Fibroblast of the conjunctiva (primary cell): ENCODE measurements at regions not wholly inside any gene's neighbourhood (a gene's known extent, or its start where the extent isn't known, plus 50 kb on each side); places are given as distances from the start of the nearest gene placed in this dataset.

Experiments
- DNase-seq: peaks from one replicate; pipeline ENCODE4 v3.0.0-alpha.2; 2010; ENCODE audit warnings: low read depth

GRCh38 chr5:10073441-10074104, 176.1 kb downstream of the ATPSCKMT start:
- DNase-seq = no peak

- no peak for DNase-seq
These were observed 179.9 kb downstream of the ATPSCKMT start for GRCh38 chr5:10069637-10070313.

GRCh38 chr5:10065428-10066000, 184.2 kb downstream of the ATPSCKMT start:
- no peak for DNase-seq

- DNase-seq = no peak
These were observed 185.0 kb downstream of the ATPSCKMT start for GRCh38 chr5:10064546-10065195.

- no peak for DNase-seq
These were observed 185.7 kb downstream of the ATPSCKMT start for GRCh38 chr5:10063997-10064396.

DNA sequence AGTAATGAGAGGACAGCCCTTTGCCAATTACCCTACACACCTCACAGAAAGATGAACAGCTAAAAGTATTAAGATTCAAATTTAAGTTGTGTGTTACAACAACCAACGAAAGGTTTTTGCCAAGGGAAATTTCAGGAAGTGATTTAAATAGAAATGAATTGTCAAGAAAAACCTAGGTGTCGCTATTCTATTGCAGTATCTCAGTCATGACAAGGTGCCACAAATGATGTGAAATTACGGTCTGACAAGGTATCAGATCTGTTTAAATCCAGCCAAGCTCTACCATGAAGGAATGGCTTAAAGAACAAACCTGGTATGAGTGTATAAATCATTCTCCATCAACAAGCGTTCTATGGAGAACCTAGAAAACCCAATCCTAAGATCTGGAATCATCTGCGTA, 189.7 kb downstream of the ATPSCKMT start:
- no peak for DNase-seq

- no peak for DNase-seq
These were observed 190.1 kb downstream of the ATPSCKMT start for GRCh38 chr5:10059556-10059955.

GRCh38 chr5:10057356-10057755, 192.3 kb downstream of the ATPSCKMT start:
- no peak for DNase-seq

GRCh38 chr5:10056228-10056760, 193.4 kb downstream of the ATPSCKMT start:
- DNase-seq = no peak

- no peak for DNase-seq
These were observed 199.7 kb downstream of the ATPSCKMT start for GRCh38 chr5:10049858-10050455.

- DNase-seq = no peak
These were observed 203.0 kb downstream of the ATPSCKMT start for GRCh38 chr5:10046676-10047075.

GRCh38 chr5:10045376-10045775, 204.3 kb downstream of the ATPSCKMT start:
- DNase-seq = no peak

DNA sequence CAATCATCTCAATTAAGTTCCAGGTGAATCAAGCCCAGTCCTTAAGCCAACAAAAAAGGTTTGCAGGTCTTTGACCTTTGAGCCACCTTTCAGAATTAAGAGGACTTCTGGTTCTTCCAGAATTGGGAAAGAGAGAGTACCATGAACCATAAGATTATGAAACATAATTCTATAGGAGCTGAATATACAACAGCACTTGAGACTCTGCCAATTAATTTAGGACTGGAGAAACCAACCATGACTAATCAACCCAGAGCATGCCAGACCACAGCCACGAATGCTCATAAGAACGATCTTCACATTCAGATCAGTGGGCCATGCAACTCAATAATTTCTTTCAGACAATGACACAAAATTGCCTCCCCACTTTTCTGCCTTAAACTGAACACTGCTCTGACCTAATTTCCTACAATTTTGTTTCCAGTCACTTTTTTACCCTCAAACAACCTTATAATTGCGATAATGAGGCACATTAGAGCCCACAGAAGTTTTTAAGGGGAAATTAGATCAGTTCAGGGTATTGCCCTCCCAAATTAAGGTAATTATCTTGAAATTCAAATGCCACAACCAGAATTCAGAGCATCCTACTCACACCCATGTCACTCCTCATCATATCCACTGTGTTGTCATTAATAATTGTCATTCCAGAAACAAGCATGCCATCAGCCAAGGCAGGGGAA, 213.4 kb downstream of the ATPSCKMT start:
- DNase-seq = peak; percentile 6

DNA sequence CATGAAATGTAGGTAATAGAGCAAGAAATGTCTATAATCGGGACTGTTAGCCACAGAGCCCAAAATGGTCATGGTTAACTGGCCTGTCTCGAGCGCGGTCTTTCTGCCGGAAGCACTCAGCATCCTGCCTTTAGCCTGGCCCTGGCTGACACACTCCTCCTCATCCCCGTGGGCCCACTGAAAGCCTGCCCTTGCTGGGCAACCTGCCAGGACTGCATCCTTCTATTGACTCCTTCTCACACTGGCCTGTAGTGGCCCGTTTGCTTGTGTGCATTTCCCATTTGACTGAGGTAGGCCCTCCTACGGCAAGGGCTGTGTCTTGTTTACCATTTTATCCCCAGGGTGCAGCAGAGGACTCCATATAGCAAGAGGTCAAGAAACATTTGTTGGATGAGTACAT, 215.7 kb downstream of the ATPSCKMT start:
- no peak for DNase-seq

DNA sequence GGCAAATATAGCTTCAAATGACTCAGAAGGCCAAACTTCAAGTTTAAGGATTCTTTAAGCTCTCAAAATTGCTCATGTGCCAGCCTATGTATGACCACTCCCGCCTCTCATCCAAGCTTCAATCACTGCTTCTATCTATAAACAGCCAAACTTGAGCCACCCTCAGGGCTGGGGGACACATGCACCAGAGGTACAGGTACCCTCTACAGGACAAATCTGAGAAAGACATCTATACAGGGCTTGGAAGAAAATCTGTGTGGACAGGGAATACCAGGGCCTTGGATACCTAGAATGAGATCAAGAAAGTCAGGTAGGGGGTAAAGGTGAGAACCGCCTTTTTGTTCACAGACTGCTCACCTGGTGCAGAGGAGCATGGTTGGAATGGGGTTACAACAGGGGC, 217.9 kb downstream of the ATPSCKMT start:
- DNase-seq = no peak

GRCh38 chr5:10030219-10030831, 219.4 kb downstream of the ATPSCKMT start:
- DNase-seq = peak; percentile 9

DNA sequence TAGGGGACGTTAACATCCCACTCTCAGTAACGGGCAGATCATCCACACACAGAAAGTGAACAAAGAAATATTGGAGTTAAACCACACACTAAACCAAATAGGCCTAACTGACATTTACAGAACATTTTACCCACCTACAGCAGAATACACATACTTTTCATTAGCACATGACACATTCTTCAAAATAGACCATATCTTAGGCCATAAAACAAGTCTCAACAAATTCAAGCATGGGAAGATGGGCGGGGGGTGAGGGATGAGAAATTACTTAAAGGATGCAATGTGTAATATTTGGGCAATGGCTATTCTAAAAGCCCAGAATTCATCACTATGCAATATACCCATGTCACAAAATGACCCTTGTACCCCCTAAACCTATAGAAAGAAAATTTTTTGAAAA, 226.2 kb downstream of the ATPSCKMT start:
- no peak for DNase-seq

DNA sequence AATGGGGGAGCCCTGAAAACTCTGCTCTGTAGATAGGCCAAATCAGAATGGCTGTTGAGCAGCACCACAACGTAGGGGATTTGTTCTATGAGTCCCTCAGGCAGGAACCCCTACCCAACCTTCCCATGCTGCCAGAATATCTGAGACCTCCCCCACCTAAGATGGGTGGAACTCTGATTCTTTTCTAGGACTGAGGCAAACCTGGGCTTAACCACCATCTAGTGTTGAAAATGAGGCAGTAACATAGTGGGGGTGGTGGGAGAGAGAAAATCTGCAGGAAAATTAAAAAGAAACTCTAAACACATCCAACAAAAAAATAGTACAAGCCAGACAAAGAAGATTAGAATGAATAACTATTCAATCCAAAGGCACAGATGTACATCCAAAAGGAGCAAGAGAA, 228.4 kb downstream of the ATPSCKMT start:
- no peak for DNase-seq

- DNase-seq = no peak
These were observed 230.5 kb downstream of the ATPSCKMT start for GRCh38 chr5:10019236-10019635.

GRCh38 chr5:10018201-10019069, 231.3 kb downstream of the ATPSCKMT start:
- DNase-seq = peak; percentile 23
